ENCODE measurements at regions not wholly inside any gene's neighbourhood (a gene's known extent, or its start where the extent isn't known, plus 50 kb on each side); places are given as distances from the start of the nearest gene placed in this dataset.

GRCh38 chr9:108479989-108480652, 375.7 kb downstream of the ACTL7B start:
- DNase-seq, result no peak

- DNase-seq, result no peak
Measured at GRCh38 chr9:108478431-108479332, 377.1 kb downstream of the ACTL7B start.

- no peak for DNase-seq
Measured at GRCh38 chr9:108477529-108478006, 378.2 kb downstream of the ACTL7B start.

GRCh38 chr9:108476574-108476973, 379.2 kb downstream of the ACTL7B start:
- no peak for DNase-seq

- no peak for DNase-seq
Measured at GRCh38 chr9:108475813-108476212, 380.0 kb downstream of the ACTL7B start.

GRCh38 chr9:108474356-108474755, 381.4 kb downstream of the ACTL7B start:
- DNase-seq, result no peak

- no peak for DNase-seq
Measured at GRCh38 chr9:108473209-108474112, 382.3 kb downstream of the ACTL7B start.

GRCh38 chr9:108469654-108470053, 386.1 kb downstream of the ACTL7B start:
- DNase-seq, result no peak

GRCh38 chr9:108468364-108468763, 387.4 kb downstream of the ACTL7B start:
- no peak for DNase-seq

- no peak for DNase-seq
Measured at GRCh38 chr9:108467653-108468324, 388.0 kb downstream of the ACTL7B start.

GRCh38 chr9:108467161-108467560, 388.6 kb downstream of the ACTL7B start:
- DNase-seq, result no peak

GRCh38 chr9:108466304-108466703, 389.5 kb downstream of the ACTL7B start:
- DNase-seq, result no peak

- DNase-seq, result no peak
Measured at GRCh38 chr9:108463932-108464606, 391.7 kb downstream of the ACTL7B start.

GRCh38 chr9:108456903-108457302, 398.9 kb downstream of the ACTL7B start:
- DNase-seq, result no peak

GRCh38 chr9:108445431-108446071, 410.2 kb downstream of the ACTL7B start:
- no peak for DNase-seq

GRCh38 chr9:108444400-108445358, 411.1 kb downstream of the ACTL7B start:
- DNase-seq, result no peak

GRCh38 chr9:108443741-108444140, 412.0 kb downstream of the ACTL7B start:
- no peak for DNase-seq

- no peak for DNase-seq
Measured at GRCh38 chr9:108443019-108443633, 412.7 kb downstream of the ACTL7B start.

GRCh38 chr9:108442627-108443018, 413.2 kb downstream of the ACTL7B start:
- DNase-seq, result no peak

GRCh38 chr9:108441726-108442125, 414.1 kb downstream of the ACTL7B start:
- no peak for DNase-seq

All from NCI-H2227 treated with DMSO at 0.1 percent for 48 hours (cell line).